Body of pancreas (tissue), 4 donors: ENCODE measurements at regions not wholly inside any gene's neighbourhood (a gene's known extent, or its start where the extent isn't known, plus 50 kb on each side); places are given as distances from the start of the nearest gene placed in this dataset.

Experiments
- ATAC-seq: fragments of 150-250 bp; one replicate; pipeline ENCODE4 v1.9.1; 2016
- DNase-seq, 4 donors: peaks; one replicate each; pipeline ENCODE4 v3.0.0-alpha.2; 2019
- H3K27ac ChIP-seq, 4 donors: fragments of 200-600 bp; sonication (generic); 1 replicate in 3 of 4; 2 replicates in 1 of 4; pipeline versions ENCODE4 v1.5.1 to v1.6.1; 2016 to 2019; ENCODE audit warnings: mild to moderate bottlenecking in 1 of 4, mixed read lengths in 1 of 4, moderate library complexity in 1 of 4
- H3K27me3 ChIP-seq, 2 donors: fragments of 200-600 bp; sonication (generic); one replicate each; pipeline ENCODE4 v1.6.0; 2016; ENCODE audit warnings: mild to moderate bottlenecking in 1 of 2
- H3K36me3 ChIP-seq, 2 donors: fragments of 200-600 bp; sonication (generic); replicated peaks in 1 of 2; 2 replicates each; pipeline ENCODE4 v1.5.1; 2016; ENCODE audit warnings: low read depth in 2 of 2; ENCODE audit not compliant: insufficient read depth in 1 of 2
- H3K4me1 ChIP-seq: fragments of 200-600 bp; sonication (generic); one replicate; pipeline ENCODE4 v1.6.0; 2016
- H3K4me3 ChIP-seq, 2 donors: fragments of 200-600 bp; sonication (generic); 1 replicate in 1 of 2; 2 replicates in 1 of 2; pipeline ENCODE4 v1.5.1; 2016 to 2019
- H3K9me3 ChIP-seq, 3 donors: fragments of 200-600 bp; sonication (generic); 1 replicate in 2 of 3; 2 replicates in 1 of 3; pipeline ENCODE4 v1.5.1; 2016
- CTCF ChIP-seq, 7 experiments: fragments of 450-650 bp in 4 of 7; fragments of 200-600 bp in 3 of 7; sonication (generic) in 3 of 7; IDR thresholded peaks; one replicate each; pipeline ENCODE4 v1.5.1; 2016 to 2019; ENCODE audit warnings: antibody characterized with exemption in 7 of 7
- POLR2A ChIP-seq, 3 donors: fragments of 450-650 bp; IDR thresholded peaks; one replicate each; pipeline ENCODE4 v1.6.1; 2016; ENCODE audit warnings: antibody characterized with exemption in 3 of 3, mild to moderate bottlenecking in 2 of 3
- WGBS, 2 donors: methylation state at CpG; one replicate each; pipeline ENCODE4 v1.1.5; 2017; 5-methylcytosine and 5-hydroxymethylcytosine counted together
- intact Hi-C: fragments of 100-400 bp; cut with DNase I; formaldehyde crosslinking; loops from one replicate; pipeline ENCODE4 v1.15.1; 2023

DNA sequence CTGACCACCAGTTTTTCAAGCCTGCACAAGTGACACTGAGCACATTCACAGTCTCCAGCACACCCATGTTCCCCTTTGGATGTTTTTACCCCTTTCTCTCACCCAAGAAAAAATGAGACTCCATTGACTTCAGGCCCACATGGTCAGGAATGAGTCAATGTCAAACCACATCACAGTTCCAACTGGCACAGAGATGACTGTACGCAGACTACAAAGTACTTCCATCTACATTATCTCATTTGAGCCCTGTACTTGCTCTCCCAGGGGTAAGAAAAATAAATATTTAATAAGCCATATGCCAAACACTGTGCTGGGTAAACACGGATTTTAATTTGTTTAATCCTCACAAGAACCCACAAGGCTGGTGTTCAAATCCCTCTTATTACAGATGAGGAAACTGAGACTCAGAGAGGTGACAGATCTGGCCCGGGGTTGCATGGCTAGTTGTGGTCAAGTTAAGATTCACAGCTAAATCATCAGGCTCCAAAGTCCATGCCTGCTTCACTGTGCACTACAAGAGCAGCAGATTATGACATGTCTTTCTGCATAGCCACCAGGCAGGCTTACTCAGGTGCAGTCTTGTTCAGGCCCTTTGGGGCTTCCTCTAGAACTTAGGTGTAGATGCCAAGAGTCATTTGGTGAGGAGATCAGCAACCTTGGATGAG lies 106.1 kb downstream of the TXNL1 start:
- ATAC-seq (no peak), DNase-seq (no peak)
- TF ChIP-seq POLR2A (IDR thresholded peaks at IDR 0.05), result no peak
- TF ChIP-seq CTCF (IDR thresholded peaks at IDR 0.05), result no peak
- H3K4me1 ChIP-seq, result no peaks in the 10 kb centered on the region
- H3K36me3 ChIP-seq, result no peaks in the 10 kb centered on the region
- no peaks in the 10 kb centered on the region for H3K27me3 ChIP-seq
- WGBS, 2 donors, result 8 to 18% methylated on average over 3 of the region's 3 CpGs
- no peak overlapping the region for H3K4me3 ChIP-seq
- no peak overlapping the region for H3K27ac ChIP-seq
- intact Hi-C loops, result no loop called here
- no peaks in the 10 kb centered on the region for H3K9me3 ChIP-seq

DNA sequence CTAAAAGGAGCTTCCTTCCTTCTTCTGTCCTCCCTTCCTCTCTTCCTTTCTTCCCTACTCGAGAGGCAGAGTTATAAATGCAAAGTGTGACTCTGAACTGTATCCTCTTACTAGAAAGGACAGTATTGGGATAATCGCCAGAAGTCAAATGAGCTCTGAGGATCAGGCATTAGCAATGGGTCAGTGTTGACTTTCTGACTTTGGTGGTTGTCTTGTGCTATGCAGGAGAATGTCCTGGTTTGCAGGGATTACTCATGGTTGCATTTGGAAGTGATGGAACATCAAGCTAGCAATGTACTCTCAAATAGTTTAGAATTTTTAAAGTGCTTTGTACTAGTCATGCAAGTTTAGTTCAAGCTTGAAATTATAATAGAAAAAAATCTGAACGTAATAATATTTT lies 115.6 kb downstream of the TXNL1 start:
- no peak for DNase-seq
- no peak for ATAC-seq
- TF ChIP-seq POLR2A (IDR thresholded peaks at IDR 0.05) (no peak), CTCF (IDR thresholded peaks at IDR 0.05) (no peak)
- WGBS, 2 donors, result 69% methylated on average over 3 of the region's 3 CpGs
- intact Hi-C loops, result no loop called here
- no peaks in the 10 kb centered on the region for H3K4me1 ChIP-seq
- no peaks in the 10 kb centered on the region for H3K9me3 ChIP-seq
- no peaks in the 10 kb centered on the region for H3K27me3 ChIP-seq
- no peak overlapping the region for H3K4me3 ChIP-seq
- H3K27ac ChIP-seq, result no peak overlapping the region
- H3K36me3 ChIP-seq, result no peaks in the 10 kb centered on the region

- intact Hi-C loops, result no loop called here
- no peak for DNase-seq
- H3K27me3 ChIP-seq, result no peaks in the 10 kb centered on the region
- no peak overlapping the region for H3K27ac ChIP-seq
- no peak for ATAC-seq
- no peaks in the 10 kb centered on the region for H3K4me1 ChIP-seq
- H3K4me3 ChIP-seq, result no peak overlapping the region
- TF ChIP-seq POLR2A (IDR thresholded peaks at IDR 0.05) (no peak), CTCF (IDR thresholded peaks at IDR 0.05) (no peak)
- no peaks in the 10 kb centered on the region for H3K9me3 ChIP-seq
- 68 to 86% methylated on average over 3 of the region's 3 CpGs for WGBS, 2 donors
- H3K36me3 ChIP-seq, result no peaks in the 10 kb centered on the region
These were observed 117.1 kb downstream of the TXNL1 start for GRCh38 chr18:56521263-56521662.

DNA sequence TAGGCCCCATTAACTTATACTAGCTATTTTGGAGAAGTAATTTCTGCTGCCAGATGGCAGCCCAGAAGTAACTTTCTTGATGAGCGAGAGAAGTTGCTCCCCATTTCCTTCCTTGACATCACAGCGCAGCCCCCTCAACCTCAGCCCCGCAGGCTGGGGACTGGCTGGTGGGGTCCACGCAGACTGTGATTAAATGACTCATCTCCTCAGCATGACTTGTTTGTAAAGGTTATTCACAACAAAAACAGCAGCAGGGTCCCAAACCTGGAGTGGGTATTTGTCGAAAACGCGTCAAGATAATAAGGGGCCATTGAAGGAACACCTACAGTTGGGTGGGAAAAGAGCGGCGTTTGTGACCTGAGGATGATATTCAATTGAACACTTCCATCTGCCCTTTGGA lies 120.6 kb downstream of the TXNL1 start:
- no peak overlapping the region for H3K4me3 ChIP-seq
- TF ChIP-seq CTCF (IDR thresholded peaks at IDR 0.05) (no peak), POLR2A (IDR thresholded peaks at IDR 0.05) (no peak)
- WGBS, 2 donors, result 87 to 98% methylated on average over 9 of the region's 9 CpGs
- no peaks in the 10 kb centered on the region for H3K27me3 ChIP-seq
- no peaks in the 10 kb centered on the region for H3K4me1 ChIP-seq
- H3K36me3 ChIP-seq, result no peaks in the 10 kb centered on the region
- DNase-seq, result no peak
- H3K27ac ChIP-seq, result no peak overlapping the region
- intact Hi-C loops, result no loop called here
- H3K9me3 ChIP-seq, result no peaks in the 10 kb centered on the region
- ATAC-seq, result no peak

DNA sequence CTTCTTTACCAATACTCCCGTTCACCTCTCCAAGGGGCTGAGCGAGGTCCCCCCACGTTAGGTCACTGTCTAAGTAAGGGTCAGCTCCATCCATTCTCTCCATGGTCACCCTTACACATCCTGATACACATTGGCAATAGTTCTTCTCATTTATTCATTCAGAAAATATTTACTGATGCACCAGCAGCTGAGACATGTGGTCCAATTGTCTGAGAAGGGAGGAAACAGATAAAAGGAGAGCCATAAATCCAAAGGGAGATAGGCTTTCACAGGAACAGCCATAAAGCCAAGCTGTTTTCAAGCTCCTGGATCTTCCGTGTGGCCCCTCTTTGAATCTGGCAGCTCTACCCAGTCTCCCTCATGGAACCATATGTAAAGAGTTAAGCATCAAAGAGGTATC lies 121.2 kb downstream of the TXNL1 start:
- no peaks in the 10 kb centered on the region for H3K27me3 ChIP-seq
- H3K4me3 ChIP-seq, result no peak overlapping the region
- no peak overlapping the region for H3K27ac ChIP-seq
- WGBS, 2 donors, result 85 to 88% methylated on average over 4 of the region's 4 CpGs
- intact Hi-C loops, result no loop called here
- H3K36me3 ChIP-seq, result no peaks in the 10 kb centered on the region
- ATAC-seq, result no peak
- no peaks in the 10 kb centered on the region for H3K9me3 ChIP-seq
- no peaks in the 10 kb centered on the region for H3K4me1 ChIP-seq
- DNase-seq, result no peak
- no peak for TF ChIP-seq POLR2A (IDR thresholded peaks at IDR 0.05)
